ENCODE measurements at regions not wholly inside any gene's neighbourhood (a gene's known extent, or its start where the extent isn't known, plus 50 kb on each side); places are given as distances from the start of the nearest gene placed in this dataset.

- TF ChIP-seq, protein P1, sequence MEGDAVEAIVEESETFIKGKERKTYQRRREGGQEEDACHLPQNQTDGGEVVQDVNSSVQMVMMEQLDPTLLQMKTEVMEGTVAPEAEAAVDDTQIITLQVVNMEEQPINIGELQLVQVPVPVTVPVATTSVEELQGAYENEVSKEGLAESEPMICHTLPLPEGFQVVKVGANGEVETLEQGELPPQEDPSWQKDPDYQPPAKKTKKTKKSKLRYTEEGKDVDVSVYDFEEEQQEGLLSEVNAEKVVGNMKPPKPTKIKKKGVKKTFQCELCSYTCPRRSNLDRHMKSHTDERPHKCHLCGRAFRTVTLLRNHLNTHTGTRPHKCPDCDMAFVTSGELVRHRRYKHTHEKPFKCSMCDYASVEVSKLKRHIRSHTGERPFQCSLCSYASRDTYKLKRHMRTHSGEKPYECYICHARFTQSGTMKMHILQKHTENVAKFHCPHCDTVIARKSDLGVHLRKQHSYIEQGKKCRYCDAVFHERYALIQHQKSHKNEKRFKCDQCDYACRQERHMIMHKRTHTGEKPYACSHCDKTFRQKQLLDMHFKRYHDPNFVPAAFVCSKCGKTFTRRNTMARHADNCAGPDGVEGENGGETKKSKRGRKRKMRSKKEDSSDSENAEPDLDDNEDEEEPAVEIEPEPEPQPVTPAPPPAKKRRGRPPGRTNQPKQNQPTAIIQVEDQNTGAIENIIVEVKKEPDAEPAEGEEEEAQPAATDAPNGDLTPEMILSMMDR (IDR thresholded peaks at IDR 0.05), result no peak
- TF ChIP-seq CHD2 (IDR thresholded peaks at IDR 0.05; ENCODE audit: low read length, partially characterized antibody) (no peak), MAFK (IDR thresholded peaks at IDR 0.05; ENCODE audit: partially characterized antibody) (no peak), CEBPB (IDR thresholded peaks at IDR 0.05) (no peak), RARB (CRISPR knock-in tag; IDR thresholded peaks at IDR 0.05) (no peak), PBX3 (IDR thresholded peaks at IDR 0.05) (no peak), MYC (IDR thresholded peaks at IDR 0.05; ENCODE audit: borderline replicate concordance, low read length) (no peak), CHD4 (IDR thresholded peaks at IDR 0.05; ENCODE audit: borderline replicate concordance) (no peak), RNF2 (IDR thresholded peaks at IDR 0.05; ENCODE audit: borderline replicate concordance, low read depth) (no peak)
Observed at GRCh38 chr20:24118034-24118433, 129.5 kb upstream of the GGTLC1 start.

Data from A549 (cell line).